DMS53 treated with DMSO at 0.1 percent for 48 hours (cell line): ENCODE measurements at regions not wholly inside any gene's neighbourhood (a gene's known extent, or its start where the extent isn't known, plus 50 kb on each side); places are given as distances from the start of the nearest gene placed in this dataset.

Source experiments
- DNase-seq: peaks from one replicate; lab custom pipeline; 2025; ENCODE audit not compliant: unreplicated experiment; lab: John Stamatoyannopoulos, UW

DNA sequence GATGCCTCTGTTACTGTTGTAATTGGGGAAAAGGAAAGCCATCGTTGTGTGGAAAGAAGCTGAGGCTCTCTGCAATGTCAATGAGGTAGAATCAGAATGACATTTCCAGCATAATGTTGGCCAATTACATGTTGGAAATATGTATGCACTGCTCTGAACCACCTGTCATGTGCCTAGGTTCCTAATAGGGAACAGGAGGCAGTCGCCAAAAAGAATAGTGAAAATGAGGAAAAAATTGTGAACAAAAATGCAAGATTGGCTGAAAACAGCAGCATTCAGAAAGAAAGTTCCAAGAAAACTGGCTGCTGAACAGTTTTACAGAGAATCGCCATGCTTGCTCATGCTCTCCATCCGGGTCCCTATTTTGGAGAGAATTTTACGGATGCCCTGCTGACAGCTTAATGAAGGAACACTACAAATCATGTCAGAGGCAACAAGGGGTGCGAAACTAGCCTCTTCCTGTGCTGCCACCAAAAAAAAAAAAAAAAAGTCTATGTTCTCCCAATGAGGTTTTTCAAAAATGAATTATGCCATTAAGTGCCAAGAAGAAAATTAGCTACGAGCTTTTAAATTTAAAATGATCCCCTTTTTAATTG, 305.9 kb upstream of the ARRDC4 start:
- no peak for DNase-seq

DNA sequence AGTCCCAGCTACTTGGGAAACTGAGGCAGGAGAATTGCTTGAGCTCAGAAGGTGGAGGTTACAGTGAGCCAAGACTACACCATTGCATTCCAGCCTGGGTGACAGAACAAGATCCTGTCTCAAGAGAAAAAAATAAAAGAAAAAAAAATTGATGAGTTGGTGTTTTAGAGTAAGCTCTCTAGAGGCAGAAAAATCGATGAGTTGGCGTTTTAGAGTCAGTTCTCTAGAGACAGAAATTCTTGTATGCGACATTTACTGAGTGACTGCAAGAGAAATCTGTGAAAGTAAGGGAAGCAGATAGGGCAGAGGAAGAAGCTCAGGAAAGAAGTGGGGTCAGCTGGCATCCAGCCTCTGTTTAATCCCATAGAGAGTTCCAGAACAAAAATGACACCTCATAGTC, 298.7 kb upstream of the ARRDC4 start:
- DNase-seq = no peak

DNA sequence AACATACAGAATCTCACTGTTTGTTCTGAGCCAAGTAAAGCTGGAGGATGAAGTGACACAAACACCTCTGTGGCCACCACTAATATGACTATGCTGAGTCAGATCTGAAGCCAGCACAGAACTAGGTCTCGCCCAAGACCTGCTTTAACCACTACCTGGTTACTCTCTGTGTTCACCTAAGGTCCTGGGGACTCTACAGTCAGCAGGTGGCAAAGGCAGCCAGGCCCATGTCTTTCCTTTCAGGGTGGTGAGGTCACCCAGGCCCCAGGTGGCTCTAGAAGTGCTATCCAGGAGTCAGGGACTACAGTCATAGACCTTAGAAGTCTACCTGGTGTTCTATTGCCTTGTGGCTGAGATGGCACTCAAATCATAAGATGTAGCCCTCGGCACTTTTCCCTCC, 287.9 kb upstream of the ARRDC4 start:
- DNase-seq = no peak

DNA sequence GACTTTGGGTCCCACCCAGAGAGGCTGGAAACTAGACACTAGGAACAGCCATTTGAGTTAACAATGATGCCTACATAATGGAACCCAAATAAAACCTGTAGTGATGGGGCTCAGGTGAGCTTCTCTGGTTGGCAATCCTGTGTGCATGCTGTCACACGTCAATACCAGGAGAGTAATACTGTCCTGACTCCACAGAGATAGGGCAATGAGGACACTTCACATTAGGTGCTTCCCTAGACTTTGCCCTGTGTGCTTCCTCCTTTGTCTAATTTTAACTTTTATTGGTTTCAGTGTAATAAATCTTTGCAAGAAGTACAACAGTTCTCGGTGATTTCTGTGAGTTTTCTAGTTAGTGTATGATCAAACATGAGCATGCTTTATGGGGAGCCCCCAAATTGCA, 281.8 kb upstream of the ARRDC4 start:
- no peak for DNase-seq

DNA sequence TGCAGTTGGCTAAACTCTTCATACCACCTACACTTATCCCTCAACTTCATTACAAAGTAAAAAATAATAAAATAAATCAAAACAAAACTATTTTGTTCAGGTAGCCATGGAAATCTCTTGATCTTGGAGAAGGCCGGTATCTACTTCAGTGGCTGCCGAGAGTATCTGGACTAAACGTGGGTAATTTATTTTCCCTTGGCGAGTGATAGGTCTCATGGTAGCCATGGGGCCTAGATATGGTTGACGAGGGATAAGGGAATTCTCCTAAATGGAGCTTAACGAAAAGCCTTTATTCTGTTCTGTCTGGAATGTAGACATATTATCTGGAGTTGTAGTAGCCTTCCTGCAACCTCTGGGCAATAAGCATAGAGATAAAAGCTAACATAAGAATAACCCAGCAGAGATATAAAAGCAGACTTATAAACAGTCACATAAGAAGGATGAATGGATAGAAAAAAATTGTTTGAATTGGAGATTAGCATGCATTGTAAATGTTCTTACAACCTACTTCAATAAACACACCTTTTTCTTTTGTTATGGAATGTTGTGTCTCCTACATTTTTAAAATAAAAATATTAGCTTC, 281.3 kb upstream of the ARRDC4 start:
- no peak for DNase-seq

DNA sequence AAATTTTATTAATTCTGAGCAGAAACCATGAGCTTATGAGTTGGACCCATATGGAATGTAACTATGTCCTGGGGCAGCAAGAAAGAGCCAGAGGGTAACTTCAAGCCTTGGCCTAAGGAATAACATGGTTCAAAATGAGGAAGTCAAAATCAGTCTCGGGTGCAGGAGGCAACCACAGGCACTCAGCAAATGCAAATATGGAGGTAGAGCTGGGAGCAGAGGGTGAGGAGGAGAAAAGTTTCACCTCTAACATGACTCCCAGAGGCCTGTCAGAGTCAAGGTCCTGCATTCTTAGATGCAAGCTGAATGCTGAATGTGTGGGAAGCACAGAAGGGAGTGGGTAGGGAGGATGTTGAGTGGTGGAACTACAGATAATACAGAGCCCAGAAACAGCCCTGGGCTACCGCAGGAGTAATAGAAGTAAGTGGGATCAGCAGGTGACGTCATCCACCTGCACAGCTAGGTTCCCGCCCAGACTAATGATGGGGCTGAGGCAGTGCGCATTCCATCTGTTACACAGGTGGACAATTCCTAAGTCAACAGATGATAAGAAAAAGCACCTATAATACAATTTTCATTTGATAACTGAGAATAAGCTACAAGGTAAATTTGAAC, 279.8 kb upstream of the ARRDC4 start:
- no peak for DNase-seq

DNA sequence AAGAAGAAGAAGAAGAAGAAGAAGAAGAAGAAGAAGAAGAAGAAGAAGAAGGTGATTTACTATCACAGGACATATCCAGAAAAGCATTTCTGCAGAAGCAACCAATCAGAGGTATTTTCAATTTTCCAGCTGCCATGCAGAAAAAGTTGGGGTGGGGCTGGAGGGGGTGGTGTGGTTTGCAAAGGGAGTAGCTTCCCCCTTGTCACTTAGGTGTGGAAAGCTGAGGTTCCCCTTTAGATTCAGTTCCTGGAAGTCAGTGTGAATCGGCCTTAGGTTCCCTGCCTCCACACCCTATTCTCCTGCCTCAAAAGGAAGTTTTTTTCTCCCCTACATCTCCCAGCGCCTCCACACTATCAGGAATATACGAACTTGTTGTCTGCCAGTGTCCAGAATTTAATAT, 276.7 kb upstream of the ARRDC4 start:
- DNase-seq = no peak

DNA sequence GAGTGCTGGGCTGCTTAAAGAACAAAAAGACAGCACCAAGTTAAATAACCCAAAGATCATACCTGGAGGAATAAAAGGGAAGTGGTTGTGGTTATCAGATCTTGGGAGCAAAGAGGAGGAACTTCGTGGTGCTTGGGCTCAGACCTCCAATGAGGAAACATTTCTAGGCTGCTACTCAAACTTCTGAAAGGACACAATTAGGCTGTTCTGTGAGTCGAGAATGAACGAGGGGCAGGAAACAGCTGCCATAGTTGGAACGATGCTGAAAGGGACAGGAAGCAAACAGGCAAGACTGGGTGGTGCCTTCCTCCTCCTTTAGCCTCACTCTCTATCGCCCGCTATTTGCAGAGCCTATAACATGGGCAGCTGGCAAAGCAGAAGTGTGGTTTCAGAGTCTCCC, 276.3 kb upstream of the ARRDC4 start:
- no peak for DNase-seq

DNA sequence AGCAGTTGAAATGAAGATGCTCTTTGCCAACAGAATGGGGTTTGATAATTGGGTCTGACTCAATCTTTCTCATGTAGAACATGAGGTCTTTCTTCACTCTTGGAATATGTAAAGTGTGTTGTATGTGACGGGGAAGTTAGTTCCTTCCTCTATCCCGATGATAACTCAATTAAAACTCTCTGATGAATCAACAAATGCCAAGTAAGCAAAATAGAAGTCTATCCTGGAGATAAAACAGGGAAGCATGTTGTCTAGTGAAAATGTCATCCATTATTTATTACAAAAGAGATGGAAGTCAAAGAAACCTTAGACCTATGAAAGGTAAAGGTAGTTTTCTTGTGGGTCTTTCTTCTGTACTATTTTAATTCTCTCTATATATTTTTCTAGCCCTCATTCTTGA, 274.2 kb upstream of the ARRDC4 start:
- no peak for DNase-seq

DNA sequence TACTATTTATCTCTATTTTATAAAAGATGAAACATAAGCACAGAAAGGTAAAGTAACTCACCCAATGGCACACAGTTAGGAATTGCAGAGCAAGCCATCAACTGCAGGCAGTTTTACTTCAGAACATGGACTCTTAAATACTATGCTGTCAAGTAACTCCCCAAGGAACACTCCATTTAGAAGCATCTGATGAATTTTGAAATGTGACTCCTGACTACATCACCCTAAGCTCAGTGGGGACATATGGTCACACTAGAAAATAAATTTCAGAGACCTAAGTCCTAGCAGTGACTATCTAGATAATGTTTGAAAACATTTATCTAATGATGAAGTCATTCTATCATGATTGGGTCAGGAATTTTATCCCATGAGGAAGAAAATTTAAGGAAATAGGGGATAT, 272.8 kb upstream of the ARRDC4 start:
- no peak for DNase-seq

DNA sequence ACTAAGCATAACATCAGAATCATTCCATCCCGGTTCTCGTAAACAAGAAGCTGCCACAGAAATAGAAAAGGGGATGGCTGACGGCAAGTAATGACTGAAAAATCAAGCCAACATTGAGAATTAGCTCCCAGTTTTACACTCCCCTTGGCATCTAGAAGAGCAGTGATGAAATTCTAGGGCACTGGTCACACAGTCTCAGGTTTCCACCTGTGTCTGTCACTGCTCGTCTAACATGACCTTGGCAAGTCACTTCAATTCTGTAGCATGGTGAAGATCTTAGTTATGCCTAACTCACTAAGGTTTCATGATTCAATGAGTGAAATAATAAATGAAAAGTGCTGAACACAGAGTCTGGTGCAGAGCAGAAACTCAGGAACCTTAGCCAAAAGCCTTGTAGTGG, 272.3 kb upstream of the ARRDC4 start:
- no peak for DNase-seq

DNA sequence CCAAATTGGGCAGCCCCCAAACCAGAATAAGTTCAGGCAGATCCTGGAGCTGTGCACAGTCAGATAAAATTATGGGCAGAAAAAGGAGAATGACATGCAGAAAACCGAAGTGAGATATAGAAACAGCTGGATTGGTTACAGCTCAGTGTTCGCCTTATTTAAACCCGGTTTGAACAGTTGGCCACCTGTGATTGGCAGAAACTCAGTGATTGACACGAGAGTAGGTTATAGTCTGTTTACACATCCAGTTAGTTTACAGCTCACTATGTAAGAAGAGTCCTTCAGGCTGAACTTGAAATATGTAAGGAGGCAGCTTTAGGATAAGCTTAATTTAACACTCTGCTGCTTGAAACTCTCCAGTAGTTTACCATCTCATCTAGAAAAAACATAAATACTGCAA, 271.6 kb upstream of the ARRDC4 start:
- DNase-seq = no peak

DNA sequence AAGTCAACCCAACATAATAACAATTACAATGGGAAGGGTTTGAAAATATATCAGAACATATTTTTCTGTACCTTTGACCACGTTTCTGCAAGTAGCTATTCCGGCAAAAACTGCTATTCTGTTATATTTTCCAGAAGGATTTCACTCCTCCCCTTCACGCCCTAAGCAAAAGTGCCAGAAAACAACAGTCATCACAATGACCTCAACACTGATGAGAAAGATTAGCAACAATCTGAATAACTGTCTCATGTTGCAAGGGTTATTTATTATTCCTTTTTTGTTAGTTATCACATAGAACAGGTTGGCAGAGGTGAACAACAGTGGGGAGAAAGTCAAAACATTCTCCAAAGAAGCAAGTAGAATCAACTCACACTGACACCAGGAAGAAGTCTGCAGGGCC, 269.4 kb upstream of the ARRDC4 start:
- no peak for DNase-seq

DNA sequence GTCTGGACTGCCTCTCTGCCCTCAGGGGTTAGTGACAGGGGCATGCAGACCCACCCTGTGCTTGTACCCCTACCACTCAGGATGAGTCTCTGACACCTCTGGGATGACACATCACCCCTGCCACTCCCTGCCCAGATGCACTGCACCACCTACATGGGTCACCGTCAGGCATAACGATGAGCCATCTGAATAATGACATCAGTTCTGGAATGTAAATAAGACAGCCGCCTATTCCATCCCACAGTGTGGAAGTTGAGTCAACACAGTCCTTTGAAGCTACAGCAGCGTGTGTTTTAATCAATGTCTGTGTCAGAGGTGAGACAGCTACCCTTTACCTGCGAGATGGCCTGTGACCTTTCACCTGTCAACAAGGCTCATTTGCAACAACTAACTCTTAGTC, 268.7 kb upstream of the ARRDC4 start:
- no peak for DNase-seq

DNA sequence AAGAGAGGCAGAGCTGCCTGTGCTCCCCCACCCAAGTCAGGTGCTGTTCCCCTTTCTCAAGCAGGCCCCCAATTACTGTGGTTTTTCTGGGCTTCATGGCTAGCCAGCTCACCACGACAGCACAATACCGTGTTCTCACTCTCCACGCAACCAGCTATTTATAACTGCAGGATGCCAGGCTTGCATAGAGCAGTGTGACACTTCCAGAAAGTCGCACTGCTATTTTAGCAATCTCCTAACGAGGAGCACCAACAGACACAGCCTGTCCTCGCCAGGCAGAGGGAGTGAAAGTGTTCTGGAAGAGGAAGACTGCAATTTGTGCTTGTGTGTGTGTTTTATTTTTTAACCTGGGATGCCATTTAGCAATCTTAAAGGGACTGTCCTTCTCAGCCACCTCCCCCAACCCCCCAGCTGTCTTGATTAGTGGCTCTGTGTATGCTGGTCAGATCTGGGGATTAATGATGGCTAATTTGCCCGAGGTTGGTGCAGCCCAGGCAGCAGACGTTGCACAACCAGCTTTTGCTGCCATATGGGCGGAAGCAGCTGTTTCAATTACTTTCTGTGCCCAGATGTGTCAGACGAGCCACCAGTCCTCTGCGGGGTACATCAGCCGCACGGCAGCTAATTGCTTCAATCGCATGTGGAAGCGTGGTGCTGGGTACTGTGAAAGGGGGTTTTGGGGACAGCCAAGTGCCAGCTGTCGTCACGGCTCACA, 268.0 kb upstream of the ARRDC4 start:
- DNase-seq = no peak

DNA sequence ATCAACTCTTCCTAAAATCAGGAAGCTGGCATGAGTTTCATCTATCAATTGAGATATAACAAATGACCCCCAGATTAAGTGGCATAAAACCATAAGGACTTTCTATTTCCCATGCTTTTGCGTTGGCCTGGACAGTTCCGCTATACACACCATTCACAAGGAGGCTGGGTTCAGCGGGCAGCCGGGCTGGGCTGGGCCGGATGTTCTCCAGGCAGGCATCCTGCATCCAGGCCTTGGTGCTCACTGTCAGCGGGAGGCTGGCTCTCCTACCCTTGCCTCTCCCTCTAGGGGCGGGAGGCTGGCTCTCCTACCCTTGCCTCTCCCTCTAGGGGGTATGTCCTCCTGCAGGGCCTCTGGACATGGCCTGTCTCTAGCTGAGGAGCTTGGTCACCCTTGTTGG, 266.0 kb upstream of the ARRDC4 start:
- DNase-seq = no peak

DNA sequence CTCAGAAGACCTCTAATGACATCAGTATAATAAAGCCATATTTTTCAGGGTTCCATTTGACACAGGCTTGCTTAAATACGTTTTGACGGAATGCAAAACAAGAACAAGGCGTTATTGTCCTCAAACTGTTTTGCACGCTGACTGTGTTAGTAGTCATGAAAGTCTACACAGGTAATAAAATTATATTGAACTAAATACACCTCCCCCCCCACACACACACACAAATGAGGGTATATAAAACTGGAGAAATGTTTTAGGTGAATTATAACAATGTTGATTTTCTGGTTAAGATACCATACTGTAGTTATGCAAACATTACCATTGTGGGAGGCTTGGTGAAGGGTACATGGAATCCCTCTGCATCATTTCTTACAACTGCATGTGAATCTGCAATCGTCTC, 257.1 kb upstream of the ARRDC4 start:
- no peak for DNase-seq

DNA sequence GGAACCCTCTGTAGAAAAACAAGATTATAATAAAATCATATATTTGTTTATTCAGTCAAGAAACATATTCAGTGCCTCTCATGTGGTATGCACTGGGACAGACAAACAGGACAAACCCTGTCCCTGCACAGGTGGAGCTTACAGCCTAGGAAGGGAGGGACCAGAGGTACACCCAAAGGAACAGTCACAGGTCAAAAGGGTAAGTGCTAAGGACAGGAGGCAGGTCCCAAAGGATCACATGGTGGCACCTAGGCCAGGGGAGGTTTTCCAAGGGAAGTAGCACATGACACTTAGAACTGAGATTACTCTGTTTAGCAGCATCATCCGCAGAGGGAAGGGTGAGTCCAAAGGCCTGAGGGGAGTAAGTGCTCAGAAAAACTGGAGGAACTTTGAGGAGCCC, 254.4 kb upstream of the ARRDC4 start:
- no peak for DNase-seq

DNA sequence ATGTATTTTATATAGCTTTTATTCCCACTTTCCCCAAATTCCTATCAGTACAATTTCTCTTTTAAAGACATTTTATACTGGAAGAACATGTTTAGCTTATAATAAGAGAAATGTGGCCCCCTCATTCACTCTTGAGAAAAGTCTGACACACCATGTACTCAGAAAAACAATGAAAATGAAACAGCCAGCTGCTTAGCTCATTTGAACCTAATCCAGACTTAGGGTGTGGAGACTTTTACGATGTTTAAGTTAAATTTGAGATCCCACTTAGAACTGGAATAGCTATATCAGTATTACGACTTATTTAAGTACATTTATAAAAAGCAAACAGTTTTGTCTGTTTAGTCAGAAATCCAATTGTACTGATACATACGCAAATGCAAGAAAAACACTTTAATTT, 252.3 kb upstream of the ARRDC4 start:
- DNase-seq = no peak

DNA sequence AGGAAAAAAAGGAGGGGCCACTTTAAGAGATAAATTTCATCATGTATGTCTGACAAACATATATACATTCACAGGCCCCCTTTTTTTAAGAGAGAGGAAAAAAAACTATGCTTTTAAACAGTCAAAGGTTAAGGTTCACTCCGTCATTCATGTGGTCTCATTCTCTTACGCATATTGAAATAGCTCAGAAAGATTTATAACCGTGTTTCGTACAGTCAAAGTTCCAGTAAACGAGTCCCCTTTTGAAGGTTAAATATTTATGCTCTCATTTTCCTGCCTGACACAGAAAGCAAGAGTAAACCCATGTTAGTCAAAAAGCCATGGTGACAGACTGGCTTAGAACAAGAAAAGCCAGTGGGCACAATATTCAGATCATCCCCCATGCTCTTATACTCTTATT, 248.0 kb upstream of the ARRDC4 start:
- DNase-seq = no peak

DNA sequence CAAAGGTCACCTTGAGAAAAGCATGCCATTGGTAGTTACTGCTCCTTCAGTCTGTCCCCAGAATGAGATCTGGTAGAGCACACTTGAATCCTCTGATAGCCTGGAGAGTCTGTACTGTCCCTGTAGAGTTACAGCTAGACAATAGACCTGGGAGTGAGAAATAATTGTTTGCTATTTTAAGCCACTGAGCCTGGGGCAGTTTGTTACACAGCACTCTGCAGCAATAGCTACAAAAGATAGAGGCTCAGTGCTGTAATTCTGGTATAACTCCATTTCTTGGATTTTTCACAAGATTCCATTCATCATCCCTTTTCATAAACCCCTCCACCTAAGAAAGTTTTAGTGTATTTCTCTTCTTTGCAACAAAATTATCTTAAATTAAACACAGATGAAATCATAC, 242.7 kb upstream of the ARRDC4 start:
- no peak for DNase-seq

DNA sequence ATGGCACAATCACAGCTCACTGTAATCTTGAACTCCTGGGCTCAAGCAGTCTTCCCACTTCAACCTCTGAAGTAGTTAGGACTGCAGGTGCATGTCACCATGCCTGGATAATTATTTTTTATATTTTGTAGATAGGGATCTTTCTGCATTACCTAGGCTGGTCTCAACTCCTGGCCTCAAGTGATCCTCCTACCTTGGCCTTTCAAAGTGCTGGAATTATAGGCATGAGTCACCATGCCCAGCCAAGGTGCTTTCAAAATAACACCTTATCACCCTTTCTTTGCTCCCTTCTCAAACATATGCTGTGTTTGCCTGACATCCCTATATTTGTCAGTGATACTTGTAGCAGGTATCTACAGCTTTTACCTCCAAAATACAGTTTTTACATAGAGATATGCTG, 242.0 kb upstream of the ARRDC4 start:
- DNase-seq = no peak
